SW480 (cell line): ENCODE measurements at regions not wholly inside any gene's neighbourhood (a gene's known extent, or its start where the extent isn't known, plus 50 kb on each side); places are given as distances from the start of the nearest gene placed in this dataset.
A peak's percentile ranks its signal among the peaks of the same experiment; 100 is the strongest.

ENCODE experiments used
- DNase-seq: peaks from one replicate; pipeline ENCODE4 v3.0.0-alpha.2; 2016; ENCODE audit warnings: low spot score

- DNase-seq: peak; percentile 34
Observed at GRCh38 chr2:12587729-12588522, 128.8 kb upstream of the TRIB2 start.

GRCh38 chr2:12588986-12589385, 127.8 kb upstream of the TRIB2 start:
- no peak for DNase-seq

- DNase-seq: no peak
Observed at GRCh38 chr2:12589802-12590320, 126.9 kb upstream of the TRIB2 start.

GRCh38 chr2:12592296-12592695, 124.4 kb upstream of the TRIB2 start:
- no peak for DNase-seq

GRCh38 chr2:12594590-12594989, 122.1 kb upstream of the TRIB2 start:
- DNase-seq: no peak

GRCh38 chr2:12596771-12597170, 120.0 kb upstream of the TRIB2 start:
- DNase-seq: no peak

GRCh38 chr2:12597610-12598009, 119.1 kb upstream of the TRIB2 start:
- no peak for DNase-seq

- DNase-seq: no peak
Observed at GRCh38 chr2:12602661-12603060, 114.1 kb upstream of the TRIB2 start.

GRCh38 chr2:12603781-12604295, 112.9 kb upstream of the TRIB2 start:
- DNase-seq: no peak

GRCh38 chr2:12604341-12604740, 112.4 kb upstream of the TRIB2 start:
- peak; percentile 21 for DNase-seq

- DNase-seq: no peak
Observed at GRCh38 chr2:12605366-12605765, 111.4 kb upstream of the TRIB2 start.

GRCh38 chr2:12605936-12606335, 110.8 kb upstream of the TRIB2 start:
- no peak for DNase-seq

GRCh38 chr2:12606472-12607000, 110.2 kb upstream of the TRIB2 start:
- peak; percentile 64 for DNase-seq

- peak; percentile 21 for DNase-seq
Observed at GRCh38 chr2:12607971-12608370, 108.8 kb upstream of the TRIB2 start.

GRCh38 chr2:12610314-12610713, 106.4 kb upstream of the TRIB2 start:
- DNase-seq: no peak

GRCh38 chr2:12612168-12612567, 104.6 kb upstream of the TRIB2 start:
- DNase-seq: no peak

- no peak for DNase-seq
Observed at GRCh38 chr2:12612671-12613070, 104.1 kb upstream of the TRIB2 start.

- no peak for DNase-seq
Observed at GRCh38 chr2:12613137-12613835, 103.5 kb upstream of the TRIB2 start.

GRCh38 chr2:12615509-12615908, 101.2 kb upstream of the TRIB2 start:
- no peak for DNase-seq

- no peak for DNase-seq
Observed at GRCh38 chr2:12616456-12617156, 100.1 kb upstream of the TRIB2 start.

GRCh38 chr2:12617366-12617765, 99.4 kb upstream of the TRIB2 start:
- no peak for DNase-seq

- no peak for DNase-seq
Observed at GRCh38 chr2:12617853-12618252, 98.9 kb upstream of the TRIB2 start.
